ENCODE measurements at regions not wholly inside any gene's neighbourhood (a gene's known extent, or its start where the extent isn't known, plus 50 kb on each side); places are given as distances from the start of the nearest gene placed in this dataset.

DNA sequence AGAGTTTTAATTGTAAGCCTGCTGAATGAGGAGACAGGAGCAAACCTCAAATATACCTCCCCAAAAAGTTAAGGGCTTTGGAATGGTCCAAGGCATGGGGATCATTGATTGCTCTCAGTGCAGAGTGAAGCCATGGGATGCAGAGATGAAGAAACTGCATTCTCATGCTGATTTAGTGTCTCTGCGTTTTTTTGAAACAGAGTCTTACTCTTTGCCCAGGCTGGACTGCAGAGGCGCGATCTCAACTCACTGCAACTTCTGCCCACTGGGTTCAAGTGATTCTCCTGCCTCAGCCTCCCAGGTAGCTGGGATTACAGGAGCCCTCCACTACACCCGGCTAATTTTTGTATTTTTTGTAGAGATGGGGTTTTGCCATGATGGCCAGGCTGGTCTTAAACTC lies 99.3 kb upstream of the ETV3 start:
- TF ChIP-seq, protein P1, sequence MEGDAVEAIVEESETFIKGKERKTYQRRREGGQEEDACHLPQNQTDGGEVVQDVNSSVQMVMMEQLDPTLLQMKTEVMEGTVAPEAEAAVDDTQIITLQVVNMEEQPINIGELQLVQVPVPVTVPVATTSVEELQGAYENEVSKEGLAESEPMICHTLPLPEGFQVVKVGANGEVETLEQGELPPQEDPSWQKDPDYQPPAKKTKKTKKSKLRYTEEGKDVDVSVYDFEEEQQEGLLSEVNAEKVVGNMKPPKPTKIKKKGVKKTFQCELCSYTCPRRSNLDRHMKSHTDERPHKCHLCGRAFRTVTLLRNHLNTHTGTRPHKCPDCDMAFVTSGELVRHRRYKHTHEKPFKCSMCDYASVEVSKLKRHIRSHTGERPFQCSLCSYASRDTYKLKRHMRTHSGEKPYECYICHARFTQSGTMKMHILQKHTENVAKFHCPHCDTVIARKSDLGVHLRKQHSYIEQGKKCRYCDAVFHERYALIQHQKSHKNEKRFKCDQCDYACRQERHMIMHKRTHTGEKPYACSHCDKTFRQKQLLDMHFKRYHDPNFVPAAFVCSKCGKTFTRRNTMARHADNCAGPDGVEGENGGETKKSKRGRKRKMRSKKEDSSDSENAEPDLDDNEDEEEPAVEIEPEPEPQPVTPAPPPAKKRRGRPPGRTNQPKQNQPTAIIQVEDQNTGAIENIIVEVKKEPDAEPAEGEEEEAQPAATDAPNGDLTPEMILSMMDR (IDR thresholded peaks at IDR 0.05; ENCODE audit: low read depth, low read length, poor library complexity, severe bottlenecking) = no peak
- no peak for TF ChIP-seq EZH2phosphoT487 (IDR thresholded peaks at IDR 0.05; ENCODE audit: borderline replicate concordance, low read length)
- Histone ChIP-seq H3K4me1 (ENCODE audit: control insufficient read depth, low read length) (no peaks in the 10 kb centered on the region), H3K36me3 (ENCODE audit: control insufficient read depth, low read length) (no peaks in the 10 kb centered on the region), H3K9me3 (ENCODE audit: control insufficient read depth, insufficient read depth, low read length) (no peaks in the 10 kb centered on the region), H4K20me1 (ENCODE audit: control insufficient read depth, insufficient read depth, low read depth, low read length) (no peaks in the 10 kb centered on the region), H3K4me2 (ENCODE audit: low read length) (no peak overlapping the region), H3K27ac (ENCODE audit: low read depth, low read length) (no peak overlapping the region), H3K9me2 (replicated peaks; ENCODE audit: control insufficient read depth, low read length) (no peaks in the 10 kb centered on the region), H3K79me2 (ENCODE audit: control insufficient read depth, low read length) (no peaks in the 10 kb centered on the region), H3K27me3 (ENCODE audit: control insufficient read depth, low read length) (peaks cover 13% of the 10 kb centered on the region; the same call in 1 of the 2 replicates), H3F3A (ENCODE audit: control insufficient read depth, insufficient read depth) (no peaks in the 10 kb centered on the region), H3K4me3 (ENCODE audit: low read length) (no peak overlapping the region)

DNA sequence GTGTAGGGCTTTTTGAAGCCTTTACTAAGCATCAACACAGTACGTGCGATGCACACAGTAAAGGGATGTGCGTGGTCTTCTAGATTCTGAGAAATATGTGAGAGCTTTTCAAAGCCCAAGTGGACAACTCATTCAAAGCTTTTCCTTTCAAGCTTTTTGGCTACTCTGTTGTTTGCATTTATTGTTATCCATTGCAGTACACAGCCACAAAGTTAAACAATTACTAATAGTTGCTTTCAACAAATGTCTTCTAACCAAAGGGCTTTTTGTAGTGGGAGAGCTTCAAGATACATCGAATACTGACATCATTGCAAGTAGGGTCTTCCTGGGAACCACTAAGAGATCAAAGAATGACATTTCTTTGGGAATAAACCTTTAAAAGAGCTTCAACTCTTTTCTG lies 97.9 kb upstream of the ETV3 start:
- H4K20me1 ChIP-seq (ENCODE audit: control insufficient read depth, insufficient read depth, low read depth, low read length) = no peaks in the 10 kb centered on the region
- H3K27ac ChIP-seq (ENCODE audit: low read depth, low read length) = no peak overlapping the region
- no peaks in the 10 kb centered on the region for H3K9me2 ChIP-seq (replicated peaks; ENCODE audit: control insufficient read depth, low read length)
- TF ChIP-seq, protein P1 (IDR thresholded peaks at IDR 0.05; ENCODE audit: low read depth, low read length, poor library complexity, severe bottlenecking) = no peak
- TF ChIP-seq EZH2phosphoT487 (IDR thresholded peaks at IDR 0.05; ENCODE audit: borderline replicate concordance, low read length) = no peak
- H3F3A ChIP-seq (ENCODE audit: control insufficient read depth, insufficient read depth) = no peaks in the 10 kb centered on the region
- no peak overlapping the region for H3K4me2 ChIP-seq (ENCODE audit: low read length)
- no peaks in the 10 kb centered on the region for H3K9me3 ChIP-seq (ENCODE audit: control insufficient read depth, insufficient read depth, low read length)
- no peaks in the 10 kb centered on the region for H3K79me2 ChIP-seq (ENCODE audit: control insufficient read depth, low read length)
- no peaks in the 10 kb centered on the region for H3K36me3 ChIP-seq (ENCODE audit: control insufficient read depth, low read length)
- H3K4me1 ChIP-seq (ENCODE audit: control insufficient read depth, low read length) = no peaks in the 10 kb centered on the region
- H3K4me3 ChIP-seq (ENCODE audit: low read length) = no peak overlapping the region
- peaks cover 13% of the 10 kb centered on the region; the same call in 1 of the 2 replicates for H3K27me3 ChIP-seq (ENCODE audit: control insufficient read depth, low read length)

DNA sequence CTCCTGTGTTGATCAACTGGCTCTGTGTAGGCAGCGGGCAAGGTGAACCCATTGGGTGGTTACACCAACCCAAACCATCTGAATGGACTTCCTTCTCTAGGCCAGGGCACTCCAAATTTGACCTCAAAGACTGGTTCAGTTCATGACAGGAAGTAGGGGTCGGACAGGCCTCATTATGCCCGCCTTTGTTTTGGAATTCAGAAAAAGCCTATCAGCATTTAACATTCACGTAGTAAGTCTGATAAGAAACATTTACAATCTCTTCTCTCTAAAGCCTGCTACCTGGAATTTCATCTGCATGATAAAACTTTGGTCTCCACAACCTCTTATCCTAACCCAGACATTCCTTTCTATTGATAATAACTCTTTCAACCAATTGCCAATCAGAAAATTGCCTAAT lies 97.1 kb upstream of the ETV3 start:
- Histone ChIP-seq H3K4me2 (ENCODE audit: low read length) (no peak overlapping the region), H3K9me3 (ENCODE audit: control insufficient read depth, insufficient read depth, low read length) (no peaks in the 10 kb centered on the region), H4K20me1 (ENCODE audit: control insufficient read depth, insufficient read depth, low read depth, low read length) (no peaks in the 10 kb centered on the region), H3F3A (ENCODE audit: control insufficient read depth, insufficient read depth) (no peaks in the 10 kb centered on the region), H3K27ac (ENCODE audit: low read depth, low read length) (no peak overlapping the region), H3K4me1 (ENCODE audit: control insufficient read depth, low read length) (no peaks in the 10 kb centered on the region), H3K79me2 (ENCODE audit: control insufficient read depth, low read length) (no peaks in the 10 kb centered on the region), H3K4me3 (ENCODE audit: low read length) (no peak overlapping the region), H3K27me3 (ENCODE audit: control insufficient read depth, low read length) (peaks cover 13% of the 10 kb centered on the region; the same call in 1 of the 2 replicates), H3K36me3 (ENCODE audit: control insufficient read depth, low read length) (no peaks in the 10 kb centered on the region), H3K9me2 (replicated peaks; ENCODE audit: control insufficient read depth, low read length) (no peaks in the 10 kb centered on the region)
- no peak for TF ChIP-seq EZH2phosphoT487 (IDR thresholded peaks at IDR 0.05; ENCODE audit: borderline replicate concordance, low read length)
- TF ChIP-seq, protein P1 (IDR thresholded peaks at IDR 0.05; ENCODE audit: low read depth, low read length, poor library complexity, severe bottlenecking) = no peak
